Thoracic aorta (tissue), 2 donors: ENCODE measurements at regions not wholly inside any gene's neighbourhood (a gene's known extent, or its start where the extent isn't known, plus 50 kb on each side); places are given as distances from the start of the nearest gene placed in this dataset.

ENCODE experiments used
- ATAC-seq: fragments of 150-250 bp; one replicate; pipeline ENCODE4 v1.8.0; 2017; ENCODE audit warnings: low read depth; ENCODE audit not compliant: insufficient number of reproducible peaks, low FRiP score
- DNase-seq: peaks from one replicate; pipeline ENCODE4 v3.0.0-alpha.2; 2020; ENCODE audit warnings: low spot score
- H3K27ac ChIP-seq, 2 donors: fragments of 200-600 bp; sonication (generic); 1 replicate in 1 of 2; 2 replicates in 1 of 2; pipeline ENCODE4 v1.5.1; 2016; ENCODE audit warnings: mild to moderate bottlenecking in 2 of 2, moderate library complexity in 2 of 2
- H3K27me3 ChIP-seq: fragments of 200-600 bp; sonication (generic); replicated peaks from 2 replicates; pipeline ENCODE4 v1.6.0; 2016; ENCODE audit warnings: mild to moderate bottlenecking; ENCODE audit not compliant: insufficient read depth
- H3K36me3 ChIP-seq: fragments of 200-600 bp; sonication (generic); one replicate; pipeline ENCODE4 v1.5.1; 2016
- H3K4me1 ChIP-seq, 2 donors: fragments of 200-600 bp; sonication (generic); 1 replicate in 1 of 2; 2 replicates in 1 of 2; pipeline versions ENCODE4 v1.5.1 to v1.6.0; 2016; ENCODE audit warnings: low read depth in 2 of 2, mild to moderate bottlenecking in 1 of 2; ENCODE audit not compliant: control insufficient read depth in 1 of 2
- H3K4me3 ChIP-seq: fragments of 200-600 bp; sonication (generic); 2 replicates; pipeline ENCODE4 v1.5.1; 2016; ENCODE audit warnings: mild to moderate bottlenecking
- H3K9me3 ChIP-seq: fragments of 200-600 bp; sonication (generic); 2 replicates; pipeline ENCODE4 v1.5.1; 2016
- TF ChIP-seq, protein P1 (sequence below): fragments of 200-600 bp; sonication (generic); IDR thresholded peaks from one replicate; pipeline ENCODE4 v1.5.1; 2019; ENCODE audit warnings: antibody characterized with exemption

DNA sequence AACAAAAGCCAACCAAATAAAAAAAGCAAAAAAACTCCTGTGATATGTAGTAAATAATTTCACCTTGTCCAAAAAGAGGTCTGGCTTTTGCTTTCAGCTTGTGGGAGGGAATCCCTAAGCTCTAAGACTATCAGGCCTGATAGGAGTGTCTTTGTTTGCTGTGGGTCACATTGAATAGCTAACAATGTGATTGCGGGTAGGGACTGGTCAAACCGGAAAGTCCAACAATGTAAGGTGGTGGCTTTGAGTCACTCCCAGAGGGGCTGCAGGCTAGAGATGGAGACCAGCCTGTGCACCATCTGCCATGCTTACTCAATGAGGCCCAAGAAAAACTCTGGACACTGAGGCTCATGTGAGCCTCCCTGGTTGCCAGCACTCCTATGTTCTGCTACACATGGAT, 192.9 kb downstream of the TFCP2L1 start:
- no peak for ATAC-seq
- no peaks in the 10 kb centered on the region for H3K27me3 ChIP-seq
- H3K4me1 ChIP-seq, result peaks cover 3 to 14% of the 10 kb centered on the region in 2 donors
- no peak for DNase-seq
- H3K36me3 ChIP-seq, result no peaks in the 10 kb centered on the region
- H3K27ac ChIP-seq, result no peak overlapping the region
- TF ChIP-seq, protein P1, sequence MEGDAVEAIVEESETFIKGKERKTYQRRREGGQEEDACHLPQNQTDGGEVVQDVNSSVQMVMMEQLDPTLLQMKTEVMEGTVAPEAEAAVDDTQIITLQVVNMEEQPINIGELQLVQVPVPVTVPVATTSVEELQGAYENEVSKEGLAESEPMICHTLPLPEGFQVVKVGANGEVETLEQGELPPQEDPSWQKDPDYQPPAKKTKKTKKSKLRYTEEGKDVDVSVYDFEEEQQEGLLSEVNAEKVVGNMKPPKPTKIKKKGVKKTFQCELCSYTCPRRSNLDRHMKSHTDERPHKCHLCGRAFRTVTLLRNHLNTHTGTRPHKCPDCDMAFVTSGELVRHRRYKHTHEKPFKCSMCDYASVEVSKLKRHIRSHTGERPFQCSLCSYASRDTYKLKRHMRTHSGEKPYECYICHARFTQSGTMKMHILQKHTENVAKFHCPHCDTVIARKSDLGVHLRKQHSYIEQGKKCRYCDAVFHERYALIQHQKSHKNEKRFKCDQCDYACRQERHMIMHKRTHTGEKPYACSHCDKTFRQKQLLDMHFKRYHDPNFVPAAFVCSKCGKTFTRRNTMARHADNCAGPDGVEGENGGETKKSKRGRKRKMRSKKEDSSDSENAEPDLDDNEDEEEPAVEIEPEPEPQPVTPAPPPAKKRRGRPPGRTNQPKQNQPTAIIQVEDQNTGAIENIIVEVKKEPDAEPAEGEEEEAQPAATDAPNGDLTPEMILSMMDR, result no peak
- no peak overlapping the region for H3K4me3 ChIP-seq
- H3K9me3 ChIP-seq, result no peaks in the 10 kb centered on the region

DNA sequence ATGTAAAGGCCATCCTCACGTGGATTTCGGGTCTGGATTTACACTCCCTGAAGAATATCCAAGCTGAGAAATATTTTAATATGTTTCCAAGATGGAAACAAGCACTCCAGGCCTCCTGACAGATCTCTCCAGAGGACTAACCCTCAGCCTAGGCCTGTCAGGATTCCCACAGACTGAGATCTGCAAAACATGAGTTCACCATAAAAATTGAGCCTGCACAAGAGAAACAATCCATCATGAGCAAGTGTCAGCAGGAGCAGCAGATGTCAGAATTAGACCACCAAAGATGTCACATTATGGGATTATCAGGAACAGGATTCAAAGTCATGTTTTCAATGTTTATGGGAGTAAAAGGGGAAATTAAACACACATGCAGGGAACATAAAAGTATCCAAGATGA, 191.3 kb downstream of the TFCP2L1 start:
- Histone ChIP-seq H3K27ac (no peak overlapping the region), H3K9me3 (no peaks in the 10 kb centered on the region)

DNA sequence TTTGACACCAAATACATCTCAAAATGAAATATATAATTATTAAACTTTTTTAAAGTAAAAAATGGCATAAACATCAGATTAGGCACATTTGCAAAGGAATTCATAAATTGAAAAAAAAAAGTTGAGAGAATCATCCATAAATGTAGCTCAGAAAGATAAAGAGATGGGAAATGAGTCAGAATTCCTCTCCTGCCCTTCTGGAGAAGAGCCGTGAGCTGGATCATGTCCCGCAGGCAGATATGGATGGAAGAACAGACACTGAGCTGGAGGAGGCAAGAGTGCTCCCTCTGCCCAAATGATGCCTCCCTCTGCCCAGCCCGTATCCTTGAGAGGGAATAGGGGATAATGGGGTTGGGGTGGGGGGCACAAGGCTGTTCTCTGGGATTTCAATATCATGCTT, 190.9 kb downstream of the TFCP2L1 start:
- TF ChIP-seq, protein P1, result no peak
- no peaks in the 10 kb centered on the region for H3K36me3 ChIP-seq
- ATAC-seq (no peak), DNase-seq (no peak)
- H3K4me3 ChIP-seq, result no peak overlapping the region
- H3K9me3 ChIP-seq, result no peaks in the 10 kb centered on the region
- peaks cover 0 to 4% of the 10 kb centered on the region in 2 donors for H3K4me1 ChIP-seq
- no peaks in the 10 kb centered on the region for H3K27me3 ChIP-seq
- no peak overlapping the region for H3K27ac ChIP-seq

More for the DNA sequence above, 191.3 kb downstream of the TFCP2L1 start:
- Histone ChIP-seq H3K36me3 (no peaks in the 10 kb centered on the region), H3K27me3 (no peaks in the 10 kb centered on the region), H3K4me3 (no peak overlapping the region), H3K4me1 (peaks cover 3 to 8% of the 10 kb centered on the region in 2 donors)
- DNase-seq (no peak), ATAC-seq (no peak)
- TF ChIP-seq, protein P1, result no peak

DNA sequence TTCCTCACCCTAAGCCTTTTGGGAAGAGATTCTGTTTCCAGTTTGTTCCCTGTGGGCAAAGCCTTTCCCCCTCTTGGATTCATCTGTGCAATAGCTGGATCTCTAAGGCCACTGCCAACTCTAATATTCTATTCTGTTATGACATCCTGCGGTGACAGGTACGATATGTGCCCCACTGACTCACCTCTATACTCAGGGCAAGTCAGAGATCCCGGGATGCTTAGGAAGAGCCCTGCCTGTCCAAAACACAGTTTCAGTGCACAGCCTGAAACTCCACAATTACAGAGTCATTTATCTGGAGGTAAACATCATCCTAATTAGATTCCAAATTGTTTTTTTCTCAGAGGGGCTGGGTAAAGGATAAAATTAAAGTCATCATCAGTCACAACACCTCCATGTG, 190.2 kb downstream of the TFCP2L1 start:
- H3K9me3 ChIP-seq, result no peaks in the 10 kb centered on the region
- H3K27ac ChIP-seq, result no peak overlapping the region
- H3K36me3 ChIP-seq, result no peaks in the 10 kb centered on the region
- H3K4me3 ChIP-seq, result no peak overlapping the region
- TF ChIP-seq, protein P1, result no peak
- DNase-seq (no peak), ATAC-seq (no peak)
- H3K4me1 ChIP-seq, result no peaks in the 10 kb centered on the region
- H3K27me3 ChIP-seq, result no peaks in the 10 kb centered on the region

DNA sequence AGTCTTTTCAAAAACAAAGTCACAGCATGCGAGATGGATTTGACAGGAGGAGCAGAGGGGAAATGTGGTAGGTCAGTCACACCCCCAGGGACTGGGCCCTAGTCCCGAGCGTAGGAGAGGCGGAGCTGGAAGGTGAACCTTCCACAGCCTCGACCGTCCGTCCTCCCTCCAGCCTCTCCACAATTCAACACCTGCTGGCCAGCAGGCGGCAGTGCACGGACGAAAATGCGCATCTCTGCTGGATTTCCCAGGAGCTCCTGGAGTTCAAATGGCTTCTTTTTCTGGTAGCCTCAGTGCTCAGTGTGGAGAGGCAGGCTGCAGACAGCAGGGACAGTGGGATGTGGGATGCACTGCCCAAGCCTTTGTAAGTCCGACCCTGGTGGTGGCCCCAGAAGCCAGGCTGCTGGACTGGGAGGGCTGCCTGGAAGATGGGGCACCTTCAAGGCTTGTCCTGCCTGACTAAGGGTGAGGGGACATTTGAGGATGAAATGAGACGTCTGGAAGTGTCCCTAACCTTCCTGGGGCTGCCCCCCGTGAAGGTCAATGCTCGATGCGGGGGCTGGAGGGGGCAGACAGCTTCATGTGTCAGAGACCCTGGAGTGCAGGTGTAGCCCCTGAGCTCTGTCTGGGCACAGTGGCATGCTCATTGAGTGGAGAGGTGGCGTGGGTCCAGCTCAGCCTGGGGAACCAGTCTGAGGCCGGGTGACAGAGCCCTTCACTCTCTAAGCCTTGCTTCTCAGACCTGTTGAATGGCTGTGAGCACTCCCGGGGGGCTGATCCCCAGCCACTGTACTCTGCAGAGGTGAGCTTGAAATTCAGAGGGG, 189.5 kb downstream of the TFCP2L1 start:
- Histone ChIP-seq H3K9me3 (no peaks in the 10 kb centered on the region), H3K4me1 (no peaks in the 10 kb centered on the region), H3K36me3 (no peaks in the 10 kb centered on the region), H3K4me3 (no peak overlapping the region), H3K27me3 (no peaks in the 10 kb centered on the region), H3K27ac (no peak overlapping the region)
- DNase-seq, result no peak
- ATAC-seq, result no peak
- TF ChIP-seq, protein P1, result peak; percentile 76
